Neural crest cell (in vitro differentiated cells): ENCODE measurements at regions not wholly inside any gene's neighbourhood (a gene's known extent, or its start where the extent isn't known, plus 50 kb on each side); places are given as distances from the start of the nearest gene placed in this dataset.

Source experiments
- DNase-seq: peaks from one replicate; pipeline ENCODE4 v3.0.0; 2021; ENCODE audit warnings: low read depth, mixed read lengths, low spot score
- H3K27ac Mint-ChIP-seq: one replicate; pipeline ENCODE4 v1.8.0; 2021; ENCODE audit warnings: mild to moderate bottlenecking, mixed read lengths; ENCODE audit not compliant: unreplicated experiment
- H3K27me3 Mint-ChIP-seq: 2 replicates; pipeline ENCODE4 v1.8.0; 2021; ENCODE audit warnings: low read depth, mild to moderate bottlenecking, mixed read lengths
- H3K36me3 Mint-ChIP-seq: 2 replicates; pipeline ENCODE4 v1.8.0; 2021; ENCODE audit warnings: low read depth, mild to moderate bottlenecking, mixed read lengths
- H3K4me1 Mint-ChIP-seq: 2 replicates; pipeline ENCODE4 v1.8.0; 2021; ENCODE audit warnings: mixed read lengths
- H3K4me3 Mint-ChIP-seq: one replicate; pipeline ENCODE4 v1.8.0; 2021; ENCODE audit warnings: mild to moderate bottlenecking, mixed read lengths
- H3K9me3 Mint-ChIP-seq: 2 replicates; pipeline ENCODE4 v1.8.0; 2021; ENCODE audit warnings: mixed read lengths
- CTCF ChIP-seq: fragments of 200-600 bp; sonication (generic); conservative IDR thresholded peaks from 2 replicates; pipeline ENCODE4 v1.5.0; 2021; ENCODE audit warnings: antibody characterized with exemption, mild to moderate bottlenecking

GRCh38 chr5:67402526-67402925 is 205.9 kb upstream of the CD180 start:
- Mint-ChIP-seq H3K4me1 (no peaks in the 10 kb centered on the region), H3K36me3 (no peaks in the 10 kb centered on the region), H3K9me3 (no peaks in the 10 kb centered on the region), H3K27me3 (no peaks in the 10 kb centered on the region), H3K4me3 (no peak overlapping the region), H3K27ac (no peak overlapping the region)
- no peak for DNase-seq
- no peak for TF ChIP-seq CTCF

DNA sequence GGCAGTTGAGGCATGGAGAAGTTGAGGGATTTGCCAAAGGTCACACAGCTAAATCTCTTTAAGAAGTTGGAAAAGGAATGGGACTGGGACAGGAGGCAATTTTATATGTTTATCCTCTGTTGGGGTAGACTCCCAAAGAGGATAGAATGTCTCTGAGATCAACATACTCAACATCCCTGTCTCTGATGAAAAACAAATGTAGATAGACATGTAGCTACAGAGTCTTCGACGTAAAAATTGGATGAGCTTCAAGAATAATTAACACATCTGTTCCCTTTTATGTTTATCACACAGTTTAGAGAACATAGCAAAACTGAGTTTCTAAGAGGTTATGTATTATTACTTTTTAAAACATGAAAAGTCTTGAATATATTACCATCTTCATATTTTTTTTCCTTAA is 204.6 kb upstream of the CD180 start:
- DNase-seq: no peak
- Mint-ChIP-seq H3K27me3 (no peaks in the 10 kb centered on the region), H3K4me1 (no peaks in the 10 kb centered on the region), H3K27ac (no peak overlapping the region), H3K9me3 (peaks cover 2% of the 10 kb centered on the region), H3K4me3 (no peak overlapping the region), H3K36me3 (no peaks in the 10 kb centered on the region)
- no peak for TF ChIP-seq CTCF

DNA sequence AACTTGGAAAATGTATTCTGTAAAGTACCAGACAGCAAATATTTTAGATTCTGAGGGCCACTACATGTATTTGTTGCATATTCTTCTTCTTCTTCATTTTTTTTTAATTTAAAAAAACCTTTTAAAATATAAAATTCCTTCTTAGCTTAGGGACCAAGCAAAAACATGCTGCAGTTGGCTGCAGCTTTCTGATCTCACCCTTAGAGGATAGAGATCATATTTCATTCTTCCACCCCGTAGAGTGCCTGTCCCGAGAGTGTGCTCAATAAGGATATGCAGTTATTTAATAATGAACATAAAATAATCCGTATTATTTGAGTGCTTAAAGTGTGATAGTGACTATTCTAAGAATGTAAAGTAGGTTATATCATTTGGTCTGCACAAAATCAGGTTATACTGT is 204.2 kb upstream of the CD180 start:
- Mint-ChIP-seq H3K27ac (no peak overlapping the region), H3K4me1 (no peaks in the 10 kb centered on the region), H3K9me3 (peaks cover 2% of the 10 kb centered on the region), H3K36me3 (no peaks in the 10 kb centered on the region), H3K27me3 (no peaks in the 10 kb centered on the region), H3K4me3 (no peak overlapping the region)
- TF ChIP-seq CTCF: no peak
- no peak for DNase-seq

- H3K9me3 Mint-ChIP-seq: peaks cover 2% of the 10 kb centered on the region
- no peaks in the 10 kb centered on the region for H3K27me3 Mint-ChIP-seq
- peaks cover 7% of the 10 kb centered on the region for H3K4me1 Mint-ChIP-seq
- no peaks in the 10 kb centered on the region for H3K36me3 Mint-ChIP-seq
- no peak for DNase-seq
- TF ChIP-seq CTCF: no peak
- H3K27ac Mint-ChIP-seq: no peak overlapping the region
- H3K4me3 Mint-ChIP-seq: no peak overlapping the region
Measured at GRCh38 chr5:67395790-67396418, 199.3 kb upstream of the CD180 start.

DNA sequence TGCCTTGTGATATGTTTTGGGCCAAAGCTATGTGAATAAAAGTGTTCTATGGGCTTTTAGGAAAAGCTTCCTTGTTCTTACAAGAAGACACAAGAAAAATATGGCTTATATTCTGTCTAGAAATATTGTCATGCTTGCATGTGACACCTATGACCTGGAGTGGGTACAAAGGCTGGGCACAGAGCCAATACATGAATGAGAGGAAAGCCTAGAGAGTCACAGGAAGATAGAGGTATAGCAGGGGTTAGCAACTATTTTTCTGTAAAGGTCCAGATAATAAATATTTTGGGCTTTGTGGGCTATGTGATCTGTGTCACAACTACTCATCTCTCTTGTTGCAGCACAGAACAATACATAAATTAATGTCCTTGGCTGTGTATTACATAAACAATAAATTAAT is 196.6 kb upstream of the CD180 start:
- no peak for DNase-seq
- Mint-ChIP-seq H3K36me3 (no peaks in the 10 kb centered on the region), H3K9me3 (peaks cover 5% of the 10 kb centered on the region), H3K27me3 (no peaks in the 10 kb centered on the region), H3K27ac (no peak overlapping the region), H3K4me3 (no peak overlapping the region), H3K4me1 (peaks cover 7% of the 10 kb centered on the region)
- TF ChIP-seq CTCF: no peak
